ENCODE measurements at regions not wholly inside any gene's neighbourhood (a gene's known extent, or its start where the extent isn't known, plus 50 kb on each side); places are given as distances from the start of the nearest gene placed in this dataset.

GRCh38 chr12:124096869-124097434 lies 123.9 kb downstream of the ZNF664 start:
- no peak for DNase-seq

- DNase-seq, result no peak
Observed at GRCh38 chr12:124097701-124098100, 124.7 kb downstream of the ZNF664 start.

GRCh38 chr12:124098101-124098757 lies 125.2 kb downstream of the ZNF664 start:
- no peak for DNase-seq

- no peak for DNase-seq
Observed at GRCh38 chr12:124098887-124099286, 125.9 kb downstream of the ZNF664 start.

GRCh38 chr12:124099661-124100060 lies 126.6 kb downstream of the ZNF664 start:
- no peak for DNase-seq

- no peak for DNase-seq
Observed at GRCh38 chr12:124100572-124101178, 127.7 kb downstream of the ZNF664 start.

GRCh38 chr12:124105546-124105945 lies 132.5 kb downstream of the ZNF664 start:
- DNase-seq, result no peak

GRCh38 chr12:124107351-124107750 lies 134.3 kb downstream of the ZNF664 start:
- DNase-seq, result no peak

GRCh38 chr12:124109760-124110159 lies 136.7 kb downstream of the ZNF664 start:
- DNase-seq, result peak; percentile 53

GRCh38 chr12:124110372-124110883 lies 137.4 kb downstream of the ZNF664 start:
- DNase-seq, result no peak

GRCh38 chr12:124111006-124111405 lies 138.0 kb downstream of the ZNF664 start:
- DNase-seq, result no peak

GRCh38 chr12:124114316-124114715 lies 141.3 kb downstream of the ZNF664 start:
- no peak for DNase-seq

GRCh38 chr12:124115496-124115895 lies 142.5 kb downstream of the ZNF664 start:
- no peak for DNase-seq

- no peak for DNase-seq
Observed at GRCh38 chr12:124115976-124116690, 143.1 kb downstream of the ZNF664 start.

- DNase-seq, result no peak
Observed at GRCh38 chr12:124120739-124121138, 147.7 kb downstream of the ZNF664 start.

- no peak for DNase-seq
Observed at GRCh38 chr12:124122722-124123121, 149.7 kb downstream of the ZNF664 start.

GRCh38 chr12:124123296-124124000 lies 150.4 kb downstream of the ZNF664 start:
- no peak for DNase-seq

- no peak for DNase-seq
Observed at GRCh38 chr12:124125203-124125871, 152.3 kb downstream of the ZNF664 start.

GRCh38 chr12:124126950-124127655 lies 154.1 kb downstream of the ZNF664 start:
- no peak for DNase-seq

GRCh38 chr12:124129132-124129531 lies 156.1 kb downstream of the ZNF664 start:
- no peak for DNase-seq

- no peak for DNase-seq
Observed at GRCh38 chr12:124130691-124131591, 157.9 kb downstream of the ZNF664 start.
